SK-N-MC (cell line): ENCODE measurements at regions not wholly inside any gene's neighbourhood (a gene's known extent, or its start where the extent isn't known, plus 50 kb on each side); places are given as distances from the start of the nearest gene placed in this dataset.

Experiments used
- DNase-seq: peaks from one replicate; pipeline ENCODE4 v3.0.0-alpha.2; 2011; ENCODE audit warnings: low read depth, low spot score
- H3K27ac ChIP-seq: fragments of 200-600 bp; sonication (generic); 2 replicates; pipeline ENCODE4 v1.5.1; 2016; ENCODE audit warnings: mixed run types
- H3K36me3 ChIP-seq: fragments of 200-600 bp; sonication (generic); 2 replicates; pipeline ENCODE4 v1.6.1; 2017; ENCODE audit warnings: antibody characterized with exemption, low read length, mixed read lengths; ENCODE audit not compliant: insufficient read depth
- H3K4me3 ChIP-seq: fragments of 200-600 bp; sonication (generic); 2 replicates; pipeline ENCODE4 v1.5.1; 2016
- H3K9ac ChIP-seq: fragments of 200-600 bp; sonication (generic); 2 replicates; pipeline ENCODE4 v1.8.0; 2017; ENCODE audit warnings: mixed run types, mixed read lengths; ENCODE audit not compliant: insufficient read length
- H3K9me3 ChIP-seq: fragments of 200-600 bp; sonication (generic); 2 replicates; pipeline ENCODE4 v1.6.1; 2017; ENCODE audit warnings: low read depth, mild to moderate bottlenecking, antibody characterized with exemption, low read length, moderate library complexity, mixed read lengths
- EZH2 ChIP-seq: fragments of 200-600 bp; sonication (generic); IDR thresholded peaks from one replicate; pipeline ENCODE4 v1.6.1; 2017; ENCODE audit warnings: antibody characterized with exemption
- FOXP2 ChIP-seq: optimal IDR thresholded peaks from 2 replicates; pipeline ENCODE3; 2011; ENCODE audit warnings: mild to moderate bottlenecking, moderate library complexity; ENCODE audit not compliant: insufficient read depth; ENCODE audit errors: extremely low read length, control extremely low read depth
- POLR2AphosphoS5 ChIP-seq: IDR thresholded peaks from 2 replicates; pipeline ENCODE4 v1.6.1; 2012; ENCODE audit warnings: mild to moderate bottlenecking, low read depth, low read length, borderline replicate concordance

GRCh38 chr4:57437649-57438048 is 327.5 kb upstream of the IGFBP7 start:
- no peak overlapping the region for H3K9ac ChIP-seq
- no peak overlapping the region for H3K27ac ChIP-seq

GRCh38 chr4:57435300-57435699 is 325.1 kb upstream of the IGFBP7 start:
- Histone ChIP-seq H3K9me3 (no peaks in the 10 kb centered on the region), H3K9ac (no peak overlapping the region), H3K4me3 (no peak overlapping the region), H3K27ac (no peak overlapping the region), H3K36me3 (no peaks in the 10 kb centered on the region)
- TF ChIP-seq EZH2 (no peak), FOXP2 (no peak), POLR2AphosphoS5 (no peak)
- DNase-seq, result no peak

More at GRCh38 chr4:57437649-57438048, 327.5 kb upstream of the IGFBP7 start:
- H3K36me3 ChIP-seq, result no peaks in the 10 kb centered on the region
- TF ChIP-seq EZH2 (no peak), FOXP2 (no peak)
- no peak overlapping the region for H3K4me3 ChIP-seq
- no peaks in the 10 kb centered on the region for H3K9me3 ChIP-seq
- no peak for DNase-seq

- TF ChIP-seq POLR2AphosphoS5 (no peak), FOXP2 (no peak), EZH2 (no peak)
- Histone ChIP-seq H3K4me3 (no peak overlapping the region), H3K9ac (no peak overlapping the region), H3K27ac (no peak overlapping the region), H3K9me3 (no peaks in the 10 kb centered on the region), H3K36me3 (no peaks in the 10 kb centered on the region)
- DNase-seq, result no peak
These were observed 320.5 kb upstream of the IGFBP7 start for GRCh38 chr4:57430726-57431125.

GRCh38 chr4:57426779-57427395 is 316.7 kb upstream of the IGFBP7 start:
- no peak overlapping the region for H3K9ac ChIP-seq
- H3K27ac ChIP-seq, result no peak overlapping the region
- no peaks in the 10 kb centered on the region for H3K36me3 ChIP-seq
- DNase-seq, result peak; percentile 64
- H3K9me3 ChIP-seq, result no peaks in the 10 kb centered on the region
- H3K4me3 ChIP-seq, result no peak overlapping the region
- TF ChIP-seq EZH2 (no peak), FOXP2 (no peak), POLR2AphosphoS5 (no peak)

- Histone ChIP-seq H3K36me3 (no peaks in the 10 kb centered on the region), H3K27ac (no peak overlapping the region), H3K4me3 (no peak overlapping the region), H3K9ac (no peak overlapping the region), H3K9me3 (no peaks in the 10 kb centered on the region)
- TF ChIP-seq EZH2 (no peak), FOXP2 (no peak), POLR2AphosphoS5 (no peak)
- no peak for DNase-seq
These were observed 315.4 kb upstream of the IGFBP7 start for GRCh38 chr4:57425610-57426009.

- no peak overlapping the region for H3K9ac ChIP-seq
- H3K27ac ChIP-seq, result no peak overlapping the region
- H3K9me3 ChIP-seq, result no peaks in the 10 kb centered on the region
- no peaks in the 10 kb centered on the region for H3K36me3 ChIP-seq
- no peak overlapping the region for H3K4me3 ChIP-seq
- DNase-seq, result no peak
- no peak for TF ChIP-seq EZH2
These were observed 314.2 kb upstream of the IGFBP7 start for GRCh38 chr4:57424232-57424897.

GRCh38 chr4:57418133-57418532 is 307.9 kb upstream of the IGFBP7 start:
- Histone ChIP-seq H3K36me3 (no peaks in the 10 kb centered on the region), H3K9ac (no peak overlapping the region), H3K27ac (no peak overlapping the region), H3K4me3 (no peak overlapping the region), H3K9me3 (no peaks in the 10 kb centered on the region)
- DNase-seq, result no peak
- no peak for TF ChIP-seq EZH2
- TF ChIP-seq FOXP2, result no peak
- TF ChIP-seq POLR2AphosphoS5, result no peak

GRCh38 chr4:57412259-57413054 is 302.3 kb upstream of the IGFBP7 start:
- Histone ChIP-seq H3K9me3 (no peaks in the 10 kb centered on the region), H3K9ac (no peak overlapping the region), H3K36me3 (no peaks in the 10 kb centered on the region), H3K27ac (no peak overlapping the region), H3K4me3 (no peak overlapping the region)
- DNase-seq, result no peak
- TF ChIP-seq FOXP2, result no peak
- no peak for TF ChIP-seq EZH2
- no peak for TF ChIP-seq POLR2AphosphoS5
